DND-41 (cell line): ENCODE measurements at regions not wholly inside any gene's neighbourhood (a gene's known extent, or its start where the extent isn't known, plus 50 kb on each side); places are given as distances from the start of the nearest gene placed in this dataset.

Experiments used
- EZH2 ChIP-seq: IDR thresholded peaks from 3 replicates; pipeline ENCODE4 v1.6.1; 2012; ENCODE audit warnings: borderline replicate concordance, low read depth, mild to moderate bottlenecking, moderate library complexity, low read length, inconsistent platforms; ENCODE audit not compliant: severe bottlenecking
- TF ChIP-seq, protein P1 (sequence below): IDR thresholded peaks from 2 replicates; pipeline ENCODE4 v1.5.1; 2012; ENCODE audit warnings: borderline replicate concordance, low read length, moderate library complexity, mild to moderate bottlenecking; ENCODE audit not compliant: poor library complexity, severe bottlenecking; ENCODE audit errors: extremely low read depth

DNA sequence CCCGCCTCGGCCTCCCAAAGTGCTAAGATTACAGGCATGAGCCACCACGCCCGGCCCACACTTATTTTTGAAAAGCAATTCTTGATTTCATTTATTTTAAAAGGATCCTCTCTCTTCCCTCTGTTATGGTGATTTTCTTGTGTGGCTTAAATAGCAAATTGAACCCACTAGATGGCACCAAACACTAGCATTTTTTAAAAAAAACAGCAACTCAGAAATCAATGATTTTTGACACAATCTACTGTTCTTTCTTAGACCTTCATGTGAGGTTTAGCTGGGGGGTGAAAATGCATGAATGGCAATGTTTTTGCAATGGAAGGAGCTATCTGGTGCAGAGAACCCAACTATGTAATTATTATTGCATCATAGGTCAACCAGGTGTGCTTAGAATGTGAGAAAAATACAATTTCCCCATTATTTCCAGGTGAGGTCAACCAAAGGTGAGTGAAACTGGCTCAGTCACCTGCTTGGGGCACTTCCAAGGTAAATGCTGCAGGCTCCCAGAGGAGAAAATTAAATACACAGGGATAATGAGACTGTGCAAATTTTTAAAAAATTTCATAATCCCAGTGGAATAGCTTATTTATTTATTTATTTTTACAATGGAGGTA lies 226.7 kb upstream of the PRKX start:
- TF ChIP-seq, protein P1, sequence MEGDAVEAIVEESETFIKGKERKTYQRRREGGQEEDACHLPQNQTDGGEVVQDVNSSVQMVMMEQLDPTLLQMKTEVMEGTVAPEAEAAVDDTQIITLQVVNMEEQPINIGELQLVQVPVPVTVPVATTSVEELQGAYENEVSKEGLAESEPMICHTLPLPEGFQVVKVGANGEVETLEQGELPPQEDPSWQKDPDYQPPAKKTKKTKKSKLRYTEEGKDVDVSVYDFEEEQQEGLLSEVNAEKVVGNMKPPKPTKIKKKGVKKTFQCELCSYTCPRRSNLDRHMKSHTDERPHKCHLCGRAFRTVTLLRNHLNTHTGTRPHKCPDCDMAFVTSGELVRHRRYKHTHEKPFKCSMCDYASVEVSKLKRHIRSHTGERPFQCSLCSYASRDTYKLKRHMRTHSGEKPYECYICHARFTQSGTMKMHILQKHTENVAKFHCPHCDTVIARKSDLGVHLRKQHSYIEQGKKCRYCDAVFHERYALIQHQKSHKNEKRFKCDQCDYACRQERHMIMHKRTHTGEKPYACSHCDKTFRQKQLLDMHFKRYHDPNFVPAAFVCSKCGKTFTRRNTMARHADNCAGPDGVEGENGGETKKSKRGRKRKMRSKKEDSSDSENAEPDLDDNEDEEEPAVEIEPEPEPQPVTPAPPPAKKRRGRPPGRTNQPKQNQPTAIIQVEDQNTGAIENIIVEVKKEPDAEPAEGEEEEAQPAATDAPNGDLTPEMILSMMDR = peak; percentile 56
- TF ChIP-seq EZH2 = no peak
